C4-2B (cell line): ENCODE measurements at regions not wholly inside any gene's neighbourhood (a gene's known extent, or its start where the extent isn't known, plus 50 kb on each side); places are given as distances from the start of the nearest gene placed in this dataset.

Experiments used
- ZFX ChIP-seq: fragments of 450-650 bp; IDR thresholded peaks from 2 replicates; pipeline ENCODE4 v1.6.1; 2017
- TF ChIP-seq, protein P1 (sequence below): fragments of 450-650 bp; conservative IDR thresholded peaks from 2 replicates; pipeline ENCODE4 v1.5.1; 2017; ENCODE audit warnings: mild to moderate bottlenecking

DNA sequence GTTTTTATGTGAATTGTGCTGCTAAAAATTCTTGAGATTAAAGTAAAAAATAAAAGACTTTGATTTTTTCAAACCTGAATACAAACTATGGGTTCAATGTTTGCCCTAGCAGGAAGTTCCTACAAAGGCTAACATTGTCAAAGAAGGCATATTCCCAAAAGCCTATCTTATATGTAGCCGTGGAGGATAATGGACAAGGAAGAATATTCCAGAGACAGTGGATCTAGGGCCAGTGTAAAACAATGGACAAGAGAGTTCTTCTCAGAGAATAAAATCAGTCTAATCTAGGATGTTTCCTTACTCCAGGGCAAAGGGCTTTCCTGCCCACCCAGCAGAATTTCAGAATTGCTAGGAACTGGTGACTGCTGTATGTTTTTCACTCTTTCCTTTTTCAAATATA is 359.2 kb upstream of the ATP2B1 start:
- TF ChIP-seq, protein P1, sequence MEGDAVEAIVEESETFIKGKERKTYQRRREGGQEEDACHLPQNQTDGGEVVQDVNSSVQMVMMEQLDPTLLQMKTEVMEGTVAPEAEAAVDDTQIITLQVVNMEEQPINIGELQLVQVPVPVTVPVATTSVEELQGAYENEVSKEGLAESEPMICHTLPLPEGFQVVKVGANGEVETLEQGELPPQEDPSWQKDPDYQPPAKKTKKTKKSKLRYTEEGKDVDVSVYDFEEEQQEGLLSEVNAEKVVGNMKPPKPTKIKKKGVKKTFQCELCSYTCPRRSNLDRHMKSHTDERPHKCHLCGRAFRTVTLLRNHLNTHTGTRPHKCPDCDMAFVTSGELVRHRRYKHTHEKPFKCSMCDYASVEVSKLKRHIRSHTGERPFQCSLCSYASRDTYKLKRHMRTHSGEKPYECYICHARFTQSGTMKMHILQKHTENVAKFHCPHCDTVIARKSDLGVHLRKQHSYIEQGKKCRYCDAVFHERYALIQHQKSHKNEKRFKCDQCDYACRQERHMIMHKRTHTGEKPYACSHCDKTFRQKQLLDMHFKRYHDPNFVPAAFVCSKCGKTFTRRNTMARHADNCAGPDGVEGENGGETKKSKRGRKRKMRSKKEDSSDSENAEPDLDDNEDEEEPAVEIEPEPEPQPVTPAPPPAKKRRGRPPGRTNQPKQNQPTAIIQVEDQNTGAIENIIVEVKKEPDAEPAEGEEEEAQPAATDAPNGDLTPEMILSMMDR: no peak
- no peak for TF ChIP-seq ZFX
